GM21737 (cell line): ENCODE measurements at regions not wholly inside any gene's neighbourhood (a gene's known extent, or its start where the extent isn't known, plus 50 kb on each side); places are given as distances from the start of the nearest gene placed in this dataset.

Experiments used
- ATAC-seq: cut with Tn5 transposase; IDR thresholded peaks from one replicate; pipeline ENCODE4 v1.9.1; 2021; ENCODE audit warnings: mild to moderate bottlenecking, moderate library complexity; ENCODE audit not compliant: unreplicated experiment

DNA sequence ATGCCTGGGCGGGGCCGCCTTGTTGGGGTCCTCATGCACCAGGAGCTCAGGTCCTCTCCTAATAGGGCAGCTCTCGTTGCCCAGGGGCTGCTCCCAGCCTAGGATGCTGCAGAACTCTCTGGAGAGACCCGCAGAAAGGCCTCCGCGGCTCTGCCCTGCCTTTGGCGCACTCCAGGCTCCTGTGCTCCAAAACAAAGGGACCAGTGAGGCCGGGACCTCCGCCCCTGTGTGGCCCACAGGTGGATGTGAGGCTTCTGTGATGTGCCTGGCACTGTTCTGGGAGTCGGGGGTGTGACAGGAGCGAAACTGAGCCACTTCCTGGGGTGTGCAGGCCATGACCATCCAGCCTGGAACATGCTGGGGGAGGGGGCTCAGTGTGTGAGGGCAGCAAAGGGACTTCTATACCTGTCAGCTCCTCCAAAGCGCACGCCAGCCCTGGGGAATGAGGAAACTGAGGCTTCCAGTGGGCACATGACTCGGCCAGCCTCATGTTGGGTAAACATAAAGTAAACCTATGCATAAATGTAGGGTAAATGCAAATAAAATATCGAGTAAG lies 153.2 kb downstream of the IRF8 start:
- no peak for ATAC-seq

- ATAC-seq: no peak
Observed at GRCh38 chr16:86052926-86053325, 154.0 kb downstream of the IRF8 start.

GRCh38 chr16:86059253-86060171 lies 160.6 kb downstream of the IRF8 start:
- no peak for ATAC-seq

DNA sequence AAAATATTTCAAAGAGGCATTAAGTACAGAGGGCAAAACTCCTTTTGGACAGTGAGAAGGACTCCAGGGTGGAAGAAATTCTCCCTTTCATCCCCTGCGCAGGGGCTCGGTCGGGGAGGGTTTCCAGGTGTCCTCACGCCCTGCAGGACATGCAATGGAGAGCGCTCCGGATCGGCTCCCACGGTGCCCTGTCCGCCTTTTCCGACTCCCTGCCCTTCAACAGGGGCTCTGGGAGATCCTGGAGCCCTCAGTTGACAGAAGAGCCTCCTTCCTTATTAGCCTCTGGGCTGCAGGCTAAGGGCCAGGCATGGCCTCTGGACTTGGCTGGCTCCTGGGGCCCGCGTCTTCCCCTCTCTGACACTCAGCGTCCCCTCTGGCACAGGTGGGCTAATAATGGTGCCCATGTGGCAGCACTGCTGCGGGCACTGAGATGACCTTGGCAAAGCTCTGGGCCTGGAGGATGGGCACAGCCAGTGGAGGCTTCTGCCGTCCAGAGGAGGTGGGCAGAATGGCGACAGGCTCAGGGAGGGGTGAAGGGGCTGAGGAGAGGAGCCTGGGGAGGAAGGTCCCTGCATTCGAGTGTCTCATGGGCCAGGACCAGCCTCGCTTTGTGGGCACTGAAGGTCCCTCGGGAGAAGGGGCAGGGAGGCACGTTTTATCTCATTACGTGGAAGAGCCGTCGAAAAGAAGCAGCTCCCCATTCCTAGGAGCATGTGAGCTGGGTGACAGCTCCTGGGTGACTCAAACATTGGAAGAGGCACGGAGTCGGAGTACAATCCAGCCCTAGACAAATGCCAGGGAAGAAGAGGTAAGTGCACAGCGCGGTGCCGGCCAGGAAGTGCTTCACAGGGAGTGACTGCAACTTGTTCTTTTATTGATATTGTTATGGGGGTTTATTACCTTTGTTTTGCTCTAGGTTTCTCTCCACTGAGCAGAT lies 161.7 kb downstream of the IRF8 start:
- no peak for ATAC-seq

- no peak for ATAC-seq
Observed at GRCh38 chr16:86061318-86061695, 162.3 kb downstream of the IRF8 start.

GRCh38 chr16:86061721-86062120 lies 162.8 kb downstream of the IRF8 start:
- no peak for ATAC-seq

GRCh38 chr16:86062271-86062965 lies 163.5 kb downstream of the IRF8 start:
- no peak for ATAC-seq

- no peak for ATAC-seq
Observed at GRCh38 chr16:86063760-86064405, 164.9 kb downstream of the IRF8 start.

DNA sequence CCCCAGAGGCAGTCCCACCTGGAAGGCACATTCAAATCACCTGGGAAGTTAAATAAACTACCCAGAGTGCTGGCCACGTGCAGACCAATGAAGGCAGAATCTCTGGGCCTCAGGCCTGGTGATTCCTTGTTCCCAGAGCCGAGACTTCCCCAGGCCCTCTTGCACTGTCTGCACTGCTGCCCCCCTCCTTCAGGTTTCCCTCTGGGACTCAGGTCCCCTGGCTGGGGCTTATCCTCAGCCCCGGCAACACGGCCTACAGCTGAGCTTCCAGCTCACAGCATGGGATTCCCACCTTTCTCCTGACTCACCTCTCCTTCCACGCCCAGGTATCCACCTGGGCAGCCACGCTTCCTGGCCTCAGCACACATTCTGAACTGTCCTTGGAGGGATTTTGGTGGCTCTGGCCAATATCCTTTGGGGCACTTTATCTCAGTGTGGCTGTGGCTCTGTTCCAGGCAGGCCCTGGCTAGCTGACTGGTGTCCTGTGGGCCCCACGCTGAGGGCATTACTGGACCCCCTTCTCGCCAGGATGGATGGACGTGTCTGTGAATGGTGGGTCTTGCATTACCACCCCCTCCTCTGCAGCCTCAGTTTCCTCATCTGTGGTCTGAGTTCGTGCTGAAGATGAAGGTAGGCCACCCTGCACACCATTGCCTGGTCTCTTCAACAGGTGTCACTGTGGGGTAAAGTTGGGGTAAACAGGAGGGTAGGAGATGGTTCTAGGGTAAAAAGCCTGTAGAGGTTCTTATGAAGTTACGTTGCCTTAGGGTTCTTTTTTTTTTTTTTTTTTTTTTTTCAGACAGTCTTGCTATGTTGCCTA lies 165.7 kb downstream of the IRF8 start:
- ATAC-seq: no peak

GRCh38 chr16:86065711-86066110 lies 166.7 kb downstream of the IRF8 start:
- no peak for ATAC-seq

GRCh38 chr16:86066811-86067210 lies 167.8 kb downstream of the IRF8 start:
- no peak for ATAC-seq

- no peak for ATAC-seq
Observed at GRCh38 chr16:86067516-86067915, 168.6 kb downstream of the IRF8 start.

GRCh38 chr16:86067936-86068335 lies 169.0 kb downstream of the IRF8 start:
- no peak for ATAC-seq

DNA sequence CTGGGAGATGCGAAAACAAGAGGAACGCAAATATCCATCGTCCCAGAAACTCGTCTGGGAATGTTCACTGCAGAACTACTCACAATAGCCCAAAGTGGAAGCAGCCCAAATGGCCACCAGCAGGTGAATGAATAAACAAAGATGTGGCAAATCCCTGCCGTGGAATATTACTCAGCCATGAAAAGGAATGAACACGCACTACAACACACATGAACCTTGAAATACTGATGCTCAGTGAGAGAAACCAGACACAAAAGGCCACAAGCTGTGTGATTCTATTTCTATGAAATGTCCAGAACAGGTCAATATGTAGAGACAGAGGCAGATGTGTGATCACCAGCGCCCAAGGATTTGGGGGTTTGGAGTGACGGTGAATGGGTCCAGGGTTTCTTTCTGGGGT lies 169.8 kb downstream of the IRF8 start:
- no peak for ATAC-seq

GRCh38 chr16:86069736-86070298 lies 170.9 kb downstream of the IRF8 start:
- no peak for ATAC-seq

- ATAC-seq: no peak
Observed at GRCh38 chr16:86070484-86070883, 171.5 kb downstream of the IRF8 start.

DNA sequence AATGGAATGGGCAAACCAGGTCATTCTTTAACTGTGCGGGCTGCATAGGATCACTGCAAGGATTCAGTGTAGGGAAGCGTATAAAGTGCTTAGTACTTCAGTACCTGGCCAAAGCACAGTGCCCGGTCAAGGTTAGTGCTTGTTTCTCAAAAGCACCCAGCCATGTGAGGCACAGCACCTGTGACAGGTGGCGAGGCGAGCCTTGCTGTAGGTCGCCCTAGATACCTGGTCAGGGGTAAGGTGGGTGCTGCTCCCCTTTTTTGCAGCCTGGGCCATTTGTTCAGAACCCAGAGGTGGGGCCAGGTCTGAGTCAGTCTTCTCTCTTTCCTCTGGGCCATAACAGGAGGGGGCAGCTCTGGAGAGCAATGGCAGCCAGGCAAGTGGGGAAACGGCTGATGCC lies 172.0 kb downstream of the IRF8 start:
- ATAC-seq: no peak

DNA sequence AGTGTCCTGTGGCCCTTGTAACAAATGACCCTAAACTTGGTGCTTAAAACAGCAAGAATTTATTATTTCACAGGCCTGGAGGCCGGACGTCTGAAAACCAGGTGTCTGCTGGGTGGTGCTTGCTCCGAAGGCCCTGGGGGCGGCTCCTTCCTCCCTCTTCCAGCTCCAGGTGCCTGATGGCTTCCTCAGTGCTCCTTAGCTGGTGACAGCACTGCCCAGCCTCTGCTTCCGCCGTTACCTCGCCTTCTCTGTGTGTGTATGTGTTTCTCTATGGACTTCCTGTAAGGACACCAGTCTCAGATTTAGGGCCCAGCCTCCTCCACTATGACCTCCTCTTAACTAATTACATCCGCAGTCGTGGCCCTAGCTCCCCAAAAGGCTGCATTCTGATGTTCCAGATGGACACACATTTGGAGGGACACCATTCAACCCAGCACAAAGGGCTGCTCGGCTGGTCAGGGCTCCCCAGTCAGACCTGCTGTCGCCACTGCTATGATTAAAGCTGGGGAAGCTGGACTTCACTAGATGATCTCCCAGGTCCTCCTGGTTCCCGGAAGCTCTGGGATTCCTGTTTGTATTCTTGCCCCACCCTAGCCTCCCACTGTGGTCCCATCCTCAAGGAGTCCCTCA lies 172.8 kb downstream of the IRF8 start:
- ATAC-seq: no peak
